Gastroesophageal sphincter (tissue), 3 donors: ENCODE measurements at regions not wholly inside any gene's neighbourhood (a gene's known extent, or its start where the extent isn't known, plus 50 kb on each side); places are given as distances from the start of the nearest gene placed in this dataset.

Experiments
- EP300 ChIP-seq: sonication (generic); formaldehyde crosslinking; IDR thresholded peaks from one replicate; pipeline ENCODE4 v1.6.1; 2017; ENCODE audit warnings: antibody characterized with exemption, mild to moderate bottlenecking
- POLR2A ChIP-seq, 2 donors: fragments of 450-650 bp; IDR thresholded peaks; one replicate each; pipeline ENCODE4 v1.6.1; 2017; ENCODE audit warnings: antibody characterized with exemption in 2 of 2, mild to moderate bottlenecking in 2 of 2, moderate library complexity in 1 of 2
- POLR2AphosphoS5 ChIP-seq: sonication (generic); formaldehyde crosslinking; IDR thresholded peaks from one replicate; pipeline ENCODE4 v1.6.1; 2017; ENCODE audit warnings: antibody characterized with exemption
- TF ChIP-seq, protein P1 (sequence below), 4 experiments: fragments of 200-600 bp in 2 of 4; fragments of 450-650 bp in 2 of 4; sonication (generic) in 1 of 4; IDR thresholded peaks; one replicate each; pipeline ENCODE4 v1.5.1; 2017 to 2019; ENCODE audit warnings: antibody characterized with exemption in 4 of 4, mild to moderate bottlenecking in 2 of 4, moderate library complexity in 2 of 4

DNA sequence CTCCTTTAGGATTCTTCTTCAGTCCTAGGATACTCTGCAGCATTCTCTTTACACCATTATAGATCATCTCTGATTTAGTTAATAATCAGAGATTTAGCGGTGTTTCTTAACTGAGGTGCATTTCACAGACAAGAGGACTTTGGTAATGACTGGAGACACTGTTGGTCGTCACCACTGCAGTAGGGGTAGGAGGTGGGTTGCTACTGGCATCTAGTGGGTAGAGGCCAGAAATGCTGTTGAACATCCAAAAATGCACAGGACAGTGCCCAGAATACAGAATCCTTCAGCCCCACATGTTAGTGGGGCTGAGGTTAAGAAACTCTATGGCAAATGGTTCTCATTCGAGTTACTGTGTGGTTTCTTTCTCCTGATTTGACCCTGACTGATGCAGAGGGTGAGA, 80.4 kb upstream of the LMCD1 start:
- no peak for TF ChIP-seq POLR2AphosphoS5
- TF ChIP-seq, protein P1, sequence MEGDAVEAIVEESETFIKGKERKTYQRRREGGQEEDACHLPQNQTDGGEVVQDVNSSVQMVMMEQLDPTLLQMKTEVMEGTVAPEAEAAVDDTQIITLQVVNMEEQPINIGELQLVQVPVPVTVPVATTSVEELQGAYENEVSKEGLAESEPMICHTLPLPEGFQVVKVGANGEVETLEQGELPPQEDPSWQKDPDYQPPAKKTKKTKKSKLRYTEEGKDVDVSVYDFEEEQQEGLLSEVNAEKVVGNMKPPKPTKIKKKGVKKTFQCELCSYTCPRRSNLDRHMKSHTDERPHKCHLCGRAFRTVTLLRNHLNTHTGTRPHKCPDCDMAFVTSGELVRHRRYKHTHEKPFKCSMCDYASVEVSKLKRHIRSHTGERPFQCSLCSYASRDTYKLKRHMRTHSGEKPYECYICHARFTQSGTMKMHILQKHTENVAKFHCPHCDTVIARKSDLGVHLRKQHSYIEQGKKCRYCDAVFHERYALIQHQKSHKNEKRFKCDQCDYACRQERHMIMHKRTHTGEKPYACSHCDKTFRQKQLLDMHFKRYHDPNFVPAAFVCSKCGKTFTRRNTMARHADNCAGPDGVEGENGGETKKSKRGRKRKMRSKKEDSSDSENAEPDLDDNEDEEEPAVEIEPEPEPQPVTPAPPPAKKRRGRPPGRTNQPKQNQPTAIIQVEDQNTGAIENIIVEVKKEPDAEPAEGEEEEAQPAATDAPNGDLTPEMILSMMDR (IDR thresholded peaks at IDR 0.05) = no peak
- no peak for TF ChIP-seq EP300
- TF ChIP-seq POLR2A (IDR thresholded peaks at IDR 0.05) = no peak
